ENCODE measurements at regions not wholly inside any gene's neighbourhood (a gene's known extent, or its start where the extent isn't known, plus 50 kb on each side); places are given as distances from the start of the nearest gene placed in this dataset.

DNA sequence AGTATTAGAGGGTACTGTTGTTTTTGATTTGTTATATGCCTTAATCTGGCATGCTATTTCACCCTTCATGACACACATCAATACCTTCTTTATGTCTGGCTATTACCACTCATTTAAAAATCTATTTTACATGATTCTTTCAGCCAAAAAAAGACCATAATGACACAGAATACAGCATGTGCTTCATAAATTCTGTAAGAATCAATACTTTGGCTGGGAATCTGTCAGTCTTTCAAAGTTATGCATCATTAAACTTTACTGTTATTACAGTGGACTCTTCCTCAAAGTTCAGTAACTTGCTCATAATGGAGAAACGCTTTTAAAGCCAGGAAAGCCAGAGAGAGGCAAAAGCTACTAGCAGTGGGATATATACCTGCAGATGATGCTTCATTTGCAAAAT is 247.2 kb upstream of the ADGRL2 start:
- no peak for TF ChIP-seq POLR2A (IDR thresholded peaks at IDR 0.05)
- TF ChIP-seq, protein P1, sequence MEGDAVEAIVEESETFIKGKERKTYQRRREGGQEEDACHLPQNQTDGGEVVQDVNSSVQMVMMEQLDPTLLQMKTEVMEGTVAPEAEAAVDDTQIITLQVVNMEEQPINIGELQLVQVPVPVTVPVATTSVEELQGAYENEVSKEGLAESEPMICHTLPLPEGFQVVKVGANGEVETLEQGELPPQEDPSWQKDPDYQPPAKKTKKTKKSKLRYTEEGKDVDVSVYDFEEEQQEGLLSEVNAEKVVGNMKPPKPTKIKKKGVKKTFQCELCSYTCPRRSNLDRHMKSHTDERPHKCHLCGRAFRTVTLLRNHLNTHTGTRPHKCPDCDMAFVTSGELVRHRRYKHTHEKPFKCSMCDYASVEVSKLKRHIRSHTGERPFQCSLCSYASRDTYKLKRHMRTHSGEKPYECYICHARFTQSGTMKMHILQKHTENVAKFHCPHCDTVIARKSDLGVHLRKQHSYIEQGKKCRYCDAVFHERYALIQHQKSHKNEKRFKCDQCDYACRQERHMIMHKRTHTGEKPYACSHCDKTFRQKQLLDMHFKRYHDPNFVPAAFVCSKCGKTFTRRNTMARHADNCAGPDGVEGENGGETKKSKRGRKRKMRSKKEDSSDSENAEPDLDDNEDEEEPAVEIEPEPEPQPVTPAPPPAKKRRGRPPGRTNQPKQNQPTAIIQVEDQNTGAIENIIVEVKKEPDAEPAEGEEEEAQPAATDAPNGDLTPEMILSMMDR (IDR thresholded peaks at IDR 0.05): no peak

Measured in adrenal gland (tissue), 5 donors.